ENCODE measurements at regions not wholly inside any gene's neighbourhood (a gene's known extent, or its start where the extent isn't known, plus 50 kb on each side); places are given as distances from the start of the nearest gene placed in this dataset.

- TF ChIP-seq GATA2 (IDR thresholded peaks at IDR 0.05; ENCODE audit: low read depth, low read length): no peak
- TF ChIP-seq GATA3 (IDR thresholded peaks at IDR 0.05; ENCODE audit: low read depth, low read length): no peak
Observed at GRCh38 chr2:207332480-207333212, 166.9 kb upstream of the KLF7 start.
